H9 (cell line): ENCODE measurements at regions not wholly inside any gene's neighbourhood (a gene's known extent, or its start where the extent isn't known, plus 50 kb on each side); places are given as distances from the start of the nearest gene placed in this dataset.

Experiments
- DNase-seq: peaks from one replicate; pipeline ENCODE4 v3.0.0-alpha.2; 2017
- H2AFZ ChIP-seq: one replicate; pipeline ENCODE4 v1.6.1; 2013; ENCODE audit warnings: mild to moderate bottlenecking, low read length, control low read depth, moderate library complexity
- H2AK5ac ChIP-seq: 2 replicates; pipeline ENCODE4 v1.6.1; 2013; ENCODE audit warnings: low read length, control low read depth, mixed read lengths; ENCODE audit not compliant: insufficient read length
- H2BK120ac ChIP-seq: one replicate; pipeline ENCODE4 v1.6.1; 2013; ENCODE audit warnings: low read depth, mild to moderate bottlenecking, low read length, control low read depth, inconsistent platforms; ENCODE audit not compliant: poor library complexity, severe bottlenecking
- H2BK12ac ChIP-seq: 2 replicates; pipeline ENCODE4 v1.6.1; 2013; ENCODE audit warnings: low read length, control low read depth, mixed read lengths, low read depth; ENCODE audit not compliant: insufficient read length
- H2BK15ac ChIP-seq: 2 replicates; pipeline ENCODE4 v1.6.1; 2013; ENCODE audit warnings: low read depth, low read length, control low read depth
- H2BK20ac ChIP-seq: one replicate; pipeline ENCODE4 v1.6.1; 2013; ENCODE audit warnings: low read depth, mild to moderate bottlenecking, low read length, control low read depth, inconsistent platforms; ENCODE audit not compliant: poor library complexity, severe bottlenecking
- H2BK5ac ChIP-seq: 2 replicates; pipeline ENCODE4 v1.6.1; 2013; ENCODE audit warnings: low read length, control low read depth, mixed read lengths; ENCODE audit not compliant: insufficient read length
- H3K14ac ChIP-seq: 2 replicates; pipeline ENCODE4 v1.6.1; 2013; ENCODE audit warnings: low read length, control low read depth; ENCODE audit not compliant: insufficient read depth
- H3K18ac ChIP-seq: 2 replicates; pipeline ENCODE4 v1.6.1; 2013; ENCODE audit warnings: low read depth, mild to moderate bottlenecking, mixed read lengths, low read length, control low read depth; ENCODE audit not compliant: insufficient read length
- H3K23ac ChIP-seq: 2 replicates; pipeline ENCODE4 v1.6.1; 2013; ENCODE audit warnings: low read length, control low read depth, mixed read lengths, low read depth; ENCODE audit not compliant: insufficient read length
- H3K23me2 ChIP-seq: 2 replicates; pipeline ENCODE4 v1.6.1; 2013; ENCODE audit warnings: low read depth, mild to moderate bottlenecking, mixed read lengths, low read length, control low read depth; ENCODE audit not compliant: insufficient read length, poor library complexity, severe bottlenecking
- H3K27ac ChIP-seq: 2 replicates; pipeline ENCODE4 v1.5.1; 2013; ENCODE audit warnings: low read length, control low read depth, mixed read lengths, low read depth; ENCODE audit not compliant: insufficient read length
- H3K27me3 ChIP-seq: 2 replicates; pipeline ENCODE4 v1.6.1; 2013; ENCODE audit warnings: low read length, control low read depth, inconsistent platforms; ENCODE audit not compliant: insufficient read depth
- H3K4ac ChIP-seq: 2 replicates; pipeline ENCODE4 v1.6.1; 2013; ENCODE audit warnings: low read depth, mild to moderate bottlenecking, control low read depth, inconsistent platforms, low read length, moderate library complexity
- H3K4me1 ChIP-seq: 2 replicates; pipeline ENCODE4 v1.6.1; 2013; ENCODE audit warnings: low read length, control low read depth, inconsistent platforms; ENCODE audit not compliant: insufficient read depth
- H3K4me2 ChIP-seq: 2 replicates; pipeline ENCODE4 v1.6.1; 2013; ENCODE audit warnings: low read length, control low read depth, mixed read lengths; ENCODE audit not compliant: insufficient read length, insufficient read depth
- H3K56ac ChIP-seq: 2 replicates; pipeline ENCODE4 v1.6.1; 2013; ENCODE audit warnings: low read depth, mild to moderate bottlenecking, mixed read lengths, low read length, control low read depth; ENCODE audit not compliant: insufficient read length
- H3K79me1 ChIP-seq: 2 replicates; pipeline ENCODE4 v1.6.1; 2013; ENCODE audit warnings: low read depth, mild to moderate bottlenecking, moderate library complexity, low read length, control low read depth, inconsistent platforms; ENCODE audit not compliant: insufficient read depth, poor library complexity, severe bottlenecking
- H3K79me2 ChIP-seq: 2 replicates; pipeline ENCODE4 v1.6.1; 2013; ENCODE audit warnings: low read length, control low read depth, inconsistent platforms; ENCODE audit not compliant: insufficient read depth
- H3K9ac ChIP-seq: 2 replicates; pipeline ENCODE4 v1.6.1; 2013; ENCODE audit warnings: low read length, control low read depth, mixed read lengths; ENCODE audit not compliant: insufficient read length; ENCODE audit errors: extremely low read depth
- H3K9me3 ChIP-seq: one replicate; pipeline ENCODE4 v1.6.1; 2013; ENCODE audit warnings: low read depth, low read length, inconsistent platforms; ENCODE audit not compliant: control insufficient read depth
- H3T11ph ChIP-seq: one replicate; pipeline ENCODE4 v1.6.1; 2013; ENCODE audit warnings: mild to moderate bottlenecking, low read length, control low read depth, inconsistent platforms
- H4K20me1 ChIP-seq: one replicate; pipeline ENCODE4 v1.6.1; 2013; ENCODE audit not compliant: control insufficient read depth, insufficient read length, insufficient read depth
- H4K5ac ChIP-seq: 2 replicates; pipeline ENCODE4 v1.6.1; 2013; ENCODE audit warnings: low read depth, mild to moderate bottlenecking, mixed read lengths, low read length, control low read depth; ENCODE audit not compliant: insufficient read length
- H4K8ac ChIP-seq: replicated peaks from 2 replicates; pipeline ENCODE4 v1.6.1; 2013; ENCODE audit warnings: low read length, control low read depth, mixed read lengths, low read depth; ENCODE audit not compliant: insufficient read length
- H4K91ac ChIP-seq: 2 replicates; pipeline ENCODE4 v1.6.1; 2013; ENCODE audit warnings: low read depth, mild to moderate bottlenecking, moderate library complexity, mixed read lengths, low read length, control low read depth; ENCODE audit not compliant: insufficient read length
- H3K27ac Mint-ChIP-seq, 3 experiments: 2 replicates in 2 of 3; 3 replicates in 1 of 3; pipeline ENCODE4 v1.8.0; 2020 to 2021; ENCODE audit warnings: mixed read lengths in 3 of 3, mild to moderate bottlenecking in 1 of 3, moderate library complexity in 1 of 3
- H3K27me3 Mint-ChIP-seq: 2 replicates; pipeline ENCODE4 v1.8.0; 2021; ENCODE audit warnings: low read depth, mild to moderate bottlenecking, moderate library complexity, mixed read lengths
- H3K36me3 Mint-ChIP-seq, 3 experiments: 2 replicates in 2 of 3; 3 replicates in 1 of 3; pipeline ENCODE4 v1.8.0; 2020 to 2021; ENCODE audit warnings: low read depth in 3 of 3, mixed read lengths in 3 of 3; ENCODE audit not compliant: insufficient read depth in 1 of 3
- H3K4me1 Mint-ChIP-seq, 2 experiments: 2 replicates each; pipeline ENCODE4 v1.8.0; 2020; ENCODE audit warnings: mixed read lengths in 2 of 2
- H3K4me3 Mint-ChIP-seq, 2 experiments: 2 replicates in 1 of 2; 3 replicates in 1 of 2; pipeline ENCODE4 v1.8.0; 2020 to 2021; ENCODE audit warnings: mild to moderate bottlenecking in 2 of 2, mixed read lengths in 2 of 2, moderate library complexity in 1 of 2
- H3K9me3 Mint-ChIP-seq, 2 experiments: 2 replicates in 1 of 2; 3 replicates in 1 of 2; pipeline ENCODE4 v1.8.0; 2020; ENCODE audit warnings: mild to moderate bottlenecking in 2 of 2, mixed read lengths in 2 of 2, moderate library complexity in 1 of 2
- TF ChIP-seq, protein P1 (sequence below): fragments of 200-600 bp; sonication (generic); conservative IDR thresholded peaks from 3 replicates; pipeline ENCODE4 v1.8.0; 2021; ENCODE audit warnings: antibody characterized with exemption, mild to moderate bottlenecking

DNA sequence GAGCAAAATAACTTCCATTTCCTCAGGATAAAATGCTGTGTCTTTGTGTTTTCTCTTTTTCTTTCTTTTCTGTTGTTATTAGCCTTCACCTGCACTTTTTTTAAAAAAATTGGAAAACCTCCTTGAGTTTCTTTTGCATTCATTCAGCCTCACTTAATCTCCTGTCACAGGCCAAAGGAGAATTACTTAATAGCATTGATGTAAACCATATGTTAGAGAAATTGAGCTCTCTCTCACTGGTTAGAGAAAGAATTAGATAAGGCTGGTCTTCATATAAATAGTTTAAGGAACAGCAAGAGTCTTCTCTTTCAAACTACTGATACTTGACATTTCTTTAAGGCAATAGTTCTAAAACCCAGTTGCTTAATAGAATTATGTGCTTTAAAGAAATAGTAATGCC lies 564.2 kb downstream of the TFAP2B start:
- no peak overlapping the region for H3K14ac ChIP-seq
- Mint-ChIP-seq H3K4me1 (peaks cover 0 to 2% of the 10 kb centered on the region in 2 experiments; a peak in 3 of 4 replicates), H3K4me3 (no peak overlapping the region), H3K36me3 (no peaks in the 10 kb centered on the region), H3K27ac (no peak overlapping the region), H3K27me3 (no peaks in the 10 kb centered on the region), H3K9me3 (peaks cover 0 to 4% of the 10 kb centered on the region in 2 experiments; a peak in 1 of 5 replicates)
- TF ChIP-seq, protein P1, sequence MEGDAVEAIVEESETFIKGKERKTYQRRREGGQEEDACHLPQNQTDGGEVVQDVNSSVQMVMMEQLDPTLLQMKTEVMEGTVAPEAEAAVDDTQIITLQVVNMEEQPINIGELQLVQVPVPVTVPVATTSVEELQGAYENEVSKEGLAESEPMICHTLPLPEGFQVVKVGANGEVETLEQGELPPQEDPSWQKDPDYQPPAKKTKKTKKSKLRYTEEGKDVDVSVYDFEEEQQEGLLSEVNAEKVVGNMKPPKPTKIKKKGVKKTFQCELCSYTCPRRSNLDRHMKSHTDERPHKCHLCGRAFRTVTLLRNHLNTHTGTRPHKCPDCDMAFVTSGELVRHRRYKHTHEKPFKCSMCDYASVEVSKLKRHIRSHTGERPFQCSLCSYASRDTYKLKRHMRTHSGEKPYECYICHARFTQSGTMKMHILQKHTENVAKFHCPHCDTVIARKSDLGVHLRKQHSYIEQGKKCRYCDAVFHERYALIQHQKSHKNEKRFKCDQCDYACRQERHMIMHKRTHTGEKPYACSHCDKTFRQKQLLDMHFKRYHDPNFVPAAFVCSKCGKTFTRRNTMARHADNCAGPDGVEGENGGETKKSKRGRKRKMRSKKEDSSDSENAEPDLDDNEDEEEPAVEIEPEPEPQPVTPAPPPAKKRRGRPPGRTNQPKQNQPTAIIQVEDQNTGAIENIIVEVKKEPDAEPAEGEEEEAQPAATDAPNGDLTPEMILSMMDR: no peak
- H3K27me3 ChIP-seq: no peaks in the 10 kb centered on the region
- no peak overlapping the region for H2BK12ac ChIP-seq
- no peak overlapping the region for H3K56ac ChIP-seq
- H2AFZ ChIP-seq: no peak overlapping the region
- no peaks in the 10 kb centered on the region for H3K23me2 ChIP-seq
- no peaks in the 10 kb centered on the region for H3K9me3 ChIP-seq
- no peak overlapping the region for H2BK120ac ChIP-seq
- H3K27ac ChIP-seq: no peak overlapping the region
- no peak overlapping the region for H4K91ac ChIP-seq
- no peak overlapping the region for H3T11ph ChIP-seq
- no peaks in the 10 kb centered on the region for H3K79me2 ChIP-seq
- H3K4me1 ChIP-seq: no peaks in the 10 kb centered on the region
- no peak for DNase-seq
- H3K79me1 ChIP-seq: no peaks in the 10 kb centered on the region
- H2BK20ac ChIP-seq: no peak overlapping the region
- no peak overlapping the region for H4K5ac ChIP-seq
- no peak overlapping the region for H2AK5ac ChIP-seq
- no peak overlapping the region for H4K8ac ChIP-seq
- H2BK15ac ChIP-seq: no peak overlapping the region
- no peak overlapping the region for H3K23ac ChIP-seq
- H3K4ac ChIP-seq: no peak overlapping the region
- H3K18ac ChIP-seq: no peak overlapping the region
- H3K9ac ChIP-seq: no peak overlapping the region
- no peak overlapping the region for H3K4me2 ChIP-seq
- no peaks in the 10 kb centered on the region for H4K20me1 ChIP-seq
- no peak overlapping the region for H2BK5ac ChIP-seq
